CD14-positive monocyte (primary cell): ENCODE measurements at regions not wholly inside any gene's neighbourhood (a gene's known extent, or its start where the extent isn't known, plus 50 kb on each side); places are given as distances from the start of the nearest gene placed in this dataset.

Source experiments
- DNase-seq, 3 donors: peaks; one replicate each; pipeline ENCODE4 v3.0.0-alpha.2; 2011 to 2022
- H2AFZ ChIP-seq: 2 replicates; pipeline ENCODE4 v1.6.0; 2012; ENCODE audit warnings: mild to moderate bottlenecking, low read depth, low read length, inconsistent platforms; ENCODE audit not compliant: insufficient read depth, poor library complexity, severe bottlenecking
- H3K27ac ChIP-seq, 2 donors: 1 replicate in 1 of 2; 2 replicates in 1 of 2; pipeline ENCODE4 v1.5.1; 2012 to 2013; ENCODE audit warnings: low read length in 2 of 2, control low read depth in 1 of 2, inconsistent platforms in 1 of 2, low read depth in 1 of 2, mild to moderate bottlenecking in 1 of 2
- H3K27me3 ChIP-seq, 2 donors: one replicate each; pipeline versions ENCODE4 v1.6.0 to v1.6.1; 2011 to 2013; ENCODE audit warnings: low read length in 2 of 2; ENCODE audit not compliant: control insufficient read depth in 2 of 2, insufficient read depth in 2 of 2
- H3K36me3 ChIP-seq, 2 donors: replicated peaks in 1 of 2; 1 replicate in 1 of 2; 2 replicates in 1 of 2; pipeline versions ENCODE4 v1.5.1 to v1.6.1; 2012 to 2013; ENCODE audit warnings: low read length in 2 of 2, control low read depth in 1 of 2, inconsistent platforms in 1 of 2, mild to moderate bottlenecking in 1 of 2; ENCODE audit not compliant: insufficient read depth in 2 of 2, control insufficient read depth in 1 of 2
- H3K4me1 ChIP-seq, 2 donors: 1 replicate in 1 of 2; 2 replicates in 1 of 2; pipeline versions ENCODE4 v1.5.1 to v1.6.1; 2012 to 2013; ENCODE audit warnings: low read length in 2 of 2, control low read depth in 1 of 2, inconsistent platforms in 1 of 2, mild to moderate bottlenecking in 1 of 2, moderate library complexity in 1 of 2; ENCODE audit not compliant: insufficient read depth in 2 of 2, control insufficient read depth in 1 of 2
- H3K4me2 ChIP-seq: replicated peaks from 2 replicates; pipeline ENCODE3; 2012; ENCODE audit warnings: low read length, moderate library complexity, mild to moderate bottlenecking; ENCODE audit not compliant: poor library complexity, severe bottlenecking; ENCODE audit errors: extremely low read depth
- H3K4me3 ChIP-seq, 3 experiments: fragments of 200-600 bp in 1 of 3; sonication (generic) in 1 of 3; replicated peaks in 1 of 3; 1 replicate in 2 of 3; 2 replicates in 1 of 3; pipeline ENCODE4 v1.5.1; 2011 to 2013; ENCODE audit warnings: low read length in 3 of 3, mild to moderate bottlenecking in 3 of 3, control low read depth in 2 of 3, low read depth in 2 of 3, inconsistent platforms in 1 of 3, moderate library complexity in 1 of 3
- H3K79me2 ChIP-seq: 2 replicates; pipeline ENCODE4 v1.6.0; 2012; ENCODE audit warnings: mild to moderate bottlenecking, control low read depth, inconsistent platforms, low read length, moderate library complexity; ENCODE audit not compliant: insufficient read depth
- H3K9ac ChIP-seq: 2 replicates; pipeline ENCODE4 v1.6.0; 2017; ENCODE audit warnings: low read length, mild to moderate bottlenecking; ENCODE audit not compliant: insufficient read depth, poor library complexity, severe bottlenecking
- H3K9me3 ChIP-seq, 2 donors: replicated peaks in 1 of 2; 1 replicate in 1 of 2; 2 replicates in 1 of 2; pipeline versions ENCODE4 v1.5.1 to v1.6.1; 2012 to 2013; ENCODE audit warnings: low read length in 2 of 2, control low read depth in 1 of 2; ENCODE audit not compliant: control insufficient read depth in 1 of 2, insufficient read depth in 1 of 2
- H4K20me1 ChIP-seq: 2 replicates; pipeline ENCODE4 v1.6.0; 2012; ENCODE audit warnings: mild to moderate bottlenecking, low read length, control low read depth, moderate library complexity; ENCODE audit not compliant: insufficient read depth
- H3K27ac Mint-ChIP-seq, 7 donors: one replicate each; pipeline ENCODE4 v1.8.0; 2020; ENCODE audit warnings: mild to moderate bottlenecking in 7 of 7, mixed read lengths in 7 of 7, moderate library complexity in 6 of 7, inconsistent platforms in 2 of 7
- H3K27me3 Mint-ChIP-seq, 3 donors: one replicate each; pipeline ENCODE4 v1.8.0; 2021 to 2022; ENCODE audit warnings: low read depth in 3 of 3, mild to moderate bottlenecking in 3 of 3, mixed read lengths in 3 of 3, moderate library complexity in 3 of 3, inconsistent platforms in 1 of 3
- H3K36me3 Mint-ChIP-seq, 2 donors: one replicate each; pipeline ENCODE4 v1.8.0; 2020; ENCODE audit warnings: mixed read lengths in 2 of 2, inconsistent platforms in 1 of 2, mild to moderate bottlenecking in 1 of 2
- H3K4me1 Mint-ChIP-seq: one replicate; pipeline ENCODE4 v1.8.0; 2020; ENCODE audit warnings: mild to moderate bottlenecking, mixed read lengths
- H3K4me3 Mint-ChIP-seq, 2 donors: one replicate each; pipeline ENCODE4 v1.8.0; 2020; ENCODE audit warnings: mild to moderate bottlenecking in 2 of 2, mixed read lengths in 2 of 2, moderate library complexity in 1 of 2
- H3K9me3 Mint-ChIP-seq, 7 donors: one replicate each; pipeline ENCODE4 v1.8.0; 2020 to 2022; ENCODE audit warnings: mixed read lengths in 7 of 7, mild to moderate bottlenecking in 6 of 7, moderate library complexity in 6 of 7, inconsistent platforms in 2 of 7
- WGBS: methylation state at CpG from one replicate; pipeline ENCODE4 v1.1.5; 2013; ENCODE audit warnings: missing lambda C conversion rate; ENCODE audit not compliant: insufficient coverage; 5-methylcytosine and 5-hydroxymethylcytosine counted together
- intact Hi-C, 2 donors: fragments of 100-400 bp; cut with micrococcal nuclease; formaldehyde crosslinking; loops; one replicate each; pipeline versions ENCODE4 v1.15.0 to v1.15.1; 2023
- TF ChIP-seq, protein P1 (sequence below): fragments of 200-600 bp; IDR thresholded peaks from one replicate; pipeline ENCODE4 v1.8.0; 2022; ENCODE audit warnings: antibody characterized with exemption, mild to moderate bottlenecking

GRCh38 chr5:88662846-88663245, 220.1 kb downstream of the MEF2C start:
- peaks cover 4 to 25% of the 10 kb centered on the region in 2 donors for H3K36me3 Mint-ChIP-seq
- no peak overlapping the region for H3K27ac Mint-ChIP-seq
- H3K4me3 Mint-ChIP-seq, result peak overlapping the region in 1 of 2 donors; percentile 68
- Histone ChIP-seq H3K36me3 (no peaks in the 10 kb centered on the region), H3K9me3 (peaks cover 0 to 53% of the 10 kb centered on the region in 2 donors), H3K4me3 (no peak overlapping the region), H3K79me2 (no peaks in the 10 kb centered on the region), H3K27me3 (peaks cover 99 to 100% of the 10 kb centered on the region in 2 donors), H3K9ac (no peak overlapping the region), H2AFZ (no peak overlapping the region), H4K20me1 (no peaks in the 10 kb centered on the region), H3K4me1 (peaks cover 15 to 23% of the 10 kb centered on the region in 2 donors), H3K27ac (no peak overlapping the region), H3K4me2 (no peak overlapping the region)
- peaks cover 39% of the 10 kb centered on the region for H3K4me1 Mint-ChIP-seq
- H3K27me3 Mint-ChIP-seq, result peaks cover 90 to 95% (median 94%) of the 10 kb centered on the region in 3 donors
- WGBS, result 0% methylated on average over 2 of the region's 6 CpGs
- no peak for DNase-seq
- peaks cover 0 to 33% (median 16%) of the 10 kb centered on the region in 7 donors for H3K9me3 Mint-ChIP-seq
- intact Hi-C loops, result no loop called here
- TF ChIP-seq, protein P1, sequence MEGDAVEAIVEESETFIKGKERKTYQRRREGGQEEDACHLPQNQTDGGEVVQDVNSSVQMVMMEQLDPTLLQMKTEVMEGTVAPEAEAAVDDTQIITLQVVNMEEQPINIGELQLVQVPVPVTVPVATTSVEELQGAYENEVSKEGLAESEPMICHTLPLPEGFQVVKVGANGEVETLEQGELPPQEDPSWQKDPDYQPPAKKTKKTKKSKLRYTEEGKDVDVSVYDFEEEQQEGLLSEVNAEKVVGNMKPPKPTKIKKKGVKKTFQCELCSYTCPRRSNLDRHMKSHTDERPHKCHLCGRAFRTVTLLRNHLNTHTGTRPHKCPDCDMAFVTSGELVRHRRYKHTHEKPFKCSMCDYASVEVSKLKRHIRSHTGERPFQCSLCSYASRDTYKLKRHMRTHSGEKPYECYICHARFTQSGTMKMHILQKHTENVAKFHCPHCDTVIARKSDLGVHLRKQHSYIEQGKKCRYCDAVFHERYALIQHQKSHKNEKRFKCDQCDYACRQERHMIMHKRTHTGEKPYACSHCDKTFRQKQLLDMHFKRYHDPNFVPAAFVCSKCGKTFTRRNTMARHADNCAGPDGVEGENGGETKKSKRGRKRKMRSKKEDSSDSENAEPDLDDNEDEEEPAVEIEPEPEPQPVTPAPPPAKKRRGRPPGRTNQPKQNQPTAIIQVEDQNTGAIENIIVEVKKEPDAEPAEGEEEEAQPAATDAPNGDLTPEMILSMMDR, result no peak

DNA sequence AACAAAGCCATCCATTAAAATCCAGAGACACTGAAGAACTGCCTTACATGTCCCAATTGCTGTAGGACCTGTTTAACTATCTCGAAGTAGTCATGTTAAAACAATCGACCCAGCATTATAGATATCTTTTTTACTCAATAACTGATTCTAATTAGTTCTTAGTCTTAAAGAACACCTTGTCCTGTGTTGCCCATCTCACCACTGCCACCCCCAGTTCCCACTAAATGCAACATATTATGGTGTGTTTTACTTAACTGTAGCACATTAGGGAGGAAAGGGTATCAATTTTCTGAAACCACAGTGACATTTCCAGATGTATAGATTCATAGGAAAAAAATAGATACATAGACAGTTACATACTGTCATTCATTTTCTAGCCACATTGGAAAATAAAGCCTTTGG, 221.2 kb downstream of the MEF2C start:
- H3K27ac ChIP-seq, result no peak overlapping the region
- Mint-ChIP-seq H3K4me3 (peak overlapping the region in 1 of 2 donors; percentile 90), H3K27ac (no peak overlapping the region), H3K36me3 (peaks cover 3 to 20% of the 10 kb centered on the region in 2 donors), H3K27me3 (peaks cover 80 to 89% (median 86%) of the 10 kb centered on the region in 3 donors), H3K9me3 (peaks cover 0 to 28% (median 10%) of the 10 kb centered on the region in 7 donors), H3K4me1 (peaks cover 28% of the 10 kb centered on the region)
- no CpG with 5 or more reads among the region's 2 CpGs for WGBS
- H3K36me3 ChIP-seq, result no peaks in the 10 kb centered on the region
- no peak overlapping the region for H3K9ac ChIP-seq
- intact Hi-C loops, result no loop called here
- no peak overlapping the region for H3K4me2 ChIP-seq
- H3K27me3 ChIP-seq, result peaks cover 93 to 98% of the 10 kb centered on the region in 2 donors
- H3K9me3 ChIP-seq, result peaks cover 0 to 44% of the 10 kb centered on the region in 2 donors
- H3K79me2 ChIP-seq, result no peaks in the 10 kb centered on the region
- no peak for DNase-seq
- TF ChIP-seq, protein P1, result no peak
- H3K4me1 ChIP-seq, result peaks cover 15 to 21% of the 10 kb centered on the region in 2 donors
- H4K20me1 ChIP-seq, result no peaks in the 10 kb centered on the region
- H2AFZ ChIP-seq, result no peak overlapping the region
- no peak overlapping the region for H3K4me3 ChIP-seq
